ENCODE measurements at regions not wholly inside any gene's neighbourhood (a gene's known extent, or its start where the extent isn't known, plus 50 kb on each side); places are given as distances from the start of the nearest gene placed in this dataset.

DNA sequence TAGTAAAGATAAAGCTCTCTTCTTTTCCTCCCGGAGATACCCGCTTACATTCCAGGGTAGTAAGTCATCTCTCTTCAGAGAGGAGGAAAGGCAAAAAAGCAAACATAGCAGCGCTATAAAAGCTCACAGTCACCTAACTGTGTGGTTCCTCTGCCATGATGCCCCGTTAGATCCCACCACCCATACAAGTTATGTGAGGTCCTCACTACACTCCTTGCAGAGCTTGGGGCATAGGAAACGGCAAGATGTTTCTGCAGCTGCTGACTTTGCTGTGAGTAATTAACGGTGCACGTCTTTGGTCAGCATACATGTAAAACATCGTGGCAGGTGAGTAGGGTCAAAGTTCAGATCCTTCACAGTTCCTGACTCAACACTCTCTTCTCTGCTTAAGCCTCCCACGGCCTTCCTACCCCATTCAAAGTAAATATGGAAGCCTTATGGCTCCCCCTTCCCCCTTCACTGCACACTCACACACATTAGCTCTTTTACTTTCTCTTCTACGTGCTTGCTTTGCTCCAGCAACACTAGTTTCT lies 218.9 kb downstream of the DIRAS2 start:
- H3K27ac ChIP-seq (ENCODE audit: low read depth in 1 of 2, low read length in 2 of 2) = no peak overlapping the region
- H3K9me3 Mint-ChIP-seq = no peaks in the 10 kb centered on the region
- H3K27me3 Mint-ChIP-seq = peaks cover 20% of the 10 kb centered on the region
- H3K27ac Mint-ChIP-seq = no peak overlapping the region
- no peaks in the 10 kb centered on the region for H3K4me1 ChIP-seq (ENCODE audit: insufficient read depth, low read length)
- no peaks in the 10 kb centered on the region for H3K36me3 ChIP-seq (ENCODE audit: insufficient read depth, low read length)
- H3K4me1 Mint-ChIP-seq (ENCODE audit: low read depth) = no peaks in the 10 kb centered on the region
- no peak overlapping the region for H3K4me3 Mint-ChIP-seq
- ChIA-PET POLR2A (no interaction called here), CTCF (no interaction called here)
- DNase-seq = no peak
- peaks cover 0 to 8% of the 10 kb centered on the region in 2 experiments for H3K27me3 ChIP-seq (ENCODE audit: control insufficient read depth in 1 of 2, insufficient read depth in 2 of 2, low read length in 2 of 2)
- H3K36me3 Mint-ChIP-seq (ENCODE audit: low read depth) = no peaks in the 10 kb centered on the region
- TF ChIP-seq, protein P1, sequence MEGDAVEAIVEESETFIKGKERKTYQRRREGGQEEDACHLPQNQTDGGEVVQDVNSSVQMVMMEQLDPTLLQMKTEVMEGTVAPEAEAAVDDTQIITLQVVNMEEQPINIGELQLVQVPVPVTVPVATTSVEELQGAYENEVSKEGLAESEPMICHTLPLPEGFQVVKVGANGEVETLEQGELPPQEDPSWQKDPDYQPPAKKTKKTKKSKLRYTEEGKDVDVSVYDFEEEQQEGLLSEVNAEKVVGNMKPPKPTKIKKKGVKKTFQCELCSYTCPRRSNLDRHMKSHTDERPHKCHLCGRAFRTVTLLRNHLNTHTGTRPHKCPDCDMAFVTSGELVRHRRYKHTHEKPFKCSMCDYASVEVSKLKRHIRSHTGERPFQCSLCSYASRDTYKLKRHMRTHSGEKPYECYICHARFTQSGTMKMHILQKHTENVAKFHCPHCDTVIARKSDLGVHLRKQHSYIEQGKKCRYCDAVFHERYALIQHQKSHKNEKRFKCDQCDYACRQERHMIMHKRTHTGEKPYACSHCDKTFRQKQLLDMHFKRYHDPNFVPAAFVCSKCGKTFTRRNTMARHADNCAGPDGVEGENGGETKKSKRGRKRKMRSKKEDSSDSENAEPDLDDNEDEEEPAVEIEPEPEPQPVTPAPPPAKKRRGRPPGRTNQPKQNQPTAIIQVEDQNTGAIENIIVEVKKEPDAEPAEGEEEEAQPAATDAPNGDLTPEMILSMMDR (IDR thresholded peaks at IDR 0.05) = no peak
- intact Hi-C loops (cut with DNase I, micrococcal nuclease) = no loop called here
- ATAC-seq (ENCODE audit: poor library complexity) = no peak
- H3K4me3 ChIP-seq (ENCODE audit: low read length) = no peak overlapping the region
- H3K9me3 ChIP-seq (ENCODE audit: control insufficient read depth in 1 of 2, insufficient read depth in 1 of 2, low read length in 2 of 2) = no peaks in the 10 kb centered on the region

DNA sequence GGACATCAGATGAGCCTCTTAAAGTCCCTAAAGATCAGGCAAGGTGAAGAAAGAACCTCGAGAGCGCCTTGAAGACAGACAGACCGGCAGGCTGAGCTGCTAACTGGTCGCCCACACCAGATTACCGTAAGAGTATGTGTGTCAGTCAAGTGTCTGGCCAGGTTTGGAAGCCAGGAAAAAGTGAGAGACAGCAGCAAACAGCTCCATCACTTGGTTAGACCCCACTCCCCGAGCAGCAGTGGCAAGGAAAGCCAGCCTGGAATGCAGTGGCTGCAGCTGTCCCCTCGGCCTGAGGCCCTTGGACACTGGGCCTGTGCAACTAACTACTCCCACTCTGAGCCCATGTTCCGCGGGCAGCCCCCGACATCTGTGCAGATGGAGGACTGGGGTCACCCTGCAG lies 214.1 kb downstream of the DIRAS2 start:
- Mint-ChIP-seq H3K27ac (no peak overlapping the region), H3K9me3 (no peaks in the 10 kb centered on the region), H3K4me1 (ENCODE audit: low read depth) (no peaks in the 10 kb centered on the region), H3K36me3 (ENCODE audit: low read depth) (no peaks in the 10 kb centered on the region), H3K4me3 (no peak overlapping the region), H3K27me3 (peaks cover 35% of the 10 kb centered on the region)
- Histone ChIP-seq H3K36me3 (ENCODE audit: insufficient read depth, low read length) (no peaks in the 10 kb centered on the region), H3K27me3 (ENCODE audit: control insufficient read depth in 1 of 2, insufficient read depth in 2 of 2, low read length in 2 of 2) (peaks cover 2 to 8% of the 10 kb centered on the region in 2 experiments), H3K4me1 (ENCODE audit: insufficient read depth, low read length) (no peaks in the 10 kb centered on the region), H3K9me3 (ENCODE audit: control insufficient read depth in 1 of 2, insufficient read depth in 1 of 2, low read length in 2 of 2) (no peaks in the 10 kb centered on the region), H3K27ac (ENCODE audit: low read depth in 1 of 2, low read length in 2 of 2) (no peak overlapping the region), H3K4me3 (ENCODE audit: low read length) (no peak overlapping the region)
- CTCF ChIA-PET = no interaction called here
- ATAC-seq (ENCODE audit: poor library complexity) (no peak), DNase-seq (no peak)
- TF ChIP-seq, protein P1 (IDR thresholded peaks at IDR 0.05) = no peak
- intact Hi-C loops (cut with DNase I, micrococcal nuclease) = no loop called here
- POLR2A ChIA-PET = no interaction called here

DNA sequence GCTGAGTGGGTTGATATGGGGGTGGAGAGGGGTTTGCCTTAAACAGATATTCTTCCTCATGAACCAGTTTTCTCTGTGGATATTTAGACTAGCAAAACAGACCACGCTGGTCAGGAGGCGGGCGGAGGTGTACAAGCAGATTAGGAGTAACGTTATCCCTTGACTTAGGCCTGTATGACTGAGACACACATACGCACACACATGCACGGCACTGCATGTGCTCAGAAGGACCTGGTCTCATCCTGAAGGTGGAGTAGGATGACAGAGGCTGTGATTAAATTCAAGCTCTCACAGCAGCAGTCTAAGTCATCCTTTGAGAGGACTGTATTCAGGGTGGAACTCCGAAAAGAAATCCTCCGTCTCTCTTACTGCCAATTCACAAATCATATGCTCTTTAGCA lies 209.7 kb downstream of the DIRAS2 start:
- POLR2A ChIA-PET = no interaction called here
- TF ChIP-seq, protein P1 (IDR thresholded peaks at IDR 0.05) = no peak
- no peak overlapping the region for H3K4me3 ChIP-seq (ENCODE audit: low read length)
- Mint-ChIP-seq H3K27me3 (peaks cover 46% of the 10 kb centered on the region), H3K36me3 (ENCODE audit: low read depth) (no peaks in the 10 kb centered on the region), H3K9me3 (no peaks in the 10 kb centered on the region), H3K27ac (no peak overlapping the region), H3K4me1 (ENCODE audit: low read depth) (no peaks in the 10 kb centered on the region), H3K4me3 (no peak overlapping the region)
- H3K36me3 ChIP-seq (ENCODE audit: insufficient read depth, low read length) = no peaks in the 10 kb centered on the region
- no peak overlapping the region for H3K27ac ChIP-seq (ENCODE audit: low read depth in 1 of 2, low read length in 2 of 2)
- ATAC-seq (ENCODE audit: poor library complexity) (no peak), DNase-seq (no peak)
- peaks cover 10 to 15% of the 10 kb centered on the region in 2 experiments for H3K27me3 ChIP-seq (ENCODE audit: control insufficient read depth in 1 of 2, insufficient read depth in 2 of 2, low read length in 2 of 2)
- intact Hi-C loops (cut with DNase I, micrococcal nuclease) = no loop called here
- H3K9me3 ChIP-seq (ENCODE audit: control insufficient read depth in 1 of 2, insufficient read depth in 1 of 2, low read length in 2 of 2) = no peaks in the 10 kb centered on the region
- no peaks in the 10 kb centered on the region for H3K4me1 ChIP-seq (ENCODE audit: insufficient read depth, low read length)
- CTCF ChIA-PET = no interaction called here

All from CD4-positive, alpha-beta T cell (primary cell).